ENCODE measurements at regions not wholly inside any gene's neighbourhood (a gene's known extent, or its start where the extent isn't known, plus 50 kb on each side); places are given as distances from the start of the nearest gene placed in this dataset.
"Not testable (repeated sequence)": the region's sequence is repeated elsewhere in the genome, so short reads cannot be mapped to it uniquely, and the experiment has no call there.

GRCh38 chr6:56798163-56798562 lies 155.5 kb upstream of the DST start:
- DNase-seq, result no peak

GRCh38 chr6:56796196-56796532 lies 153.5 kb upstream of the DST start:
- no peak for DNase-seq

GRCh38 chr6:56795466-56796195 lies 152.9 kb upstream of the DST start:
- no peak for DNase-seq

- no peak for DNase-seq
These were observed 151.7 kb upstream of the DST start for GRCh38 chr6:56794421-56794820.

GRCh38 chr6:56793938-56794337 lies 151.2 kb upstream of the DST start:
- no peak for DNase-seq

- DNase-seq, result no peak
These were observed 147.7 kb upstream of the DST start for GRCh38 chr6:56790414-56790813.

- no peak for DNase-seq
These were observed 147.2 kb upstream of the DST start for GRCh38 chr6:56789879-56790278.

GRCh38 chr6:56789342-56789741 lies 146.7 kb upstream of the DST start:
- no peak for DNase-seq

- no peak for DNase-seq
These were observed 144.5 kb upstream of the DST start for GRCh38 chr6:56787209-56787608.

- DNase-seq, result no peak
These were observed 143.6 kb upstream of the DST start for GRCh38 chr6:56786256-56786655.

- DNase-seq, result not testable (repeated sequence)
These were observed 142.8 kb upstream of the DST start for GRCh38 chr6:56785536-56785935.

- not testable (repeated sequence) for DNase-seq
These were observed 137.4 kb upstream of the DST start for GRCh38 chr6:56780109-56780508.

GRCh38 chr6:56778503-56778902 lies 135.8 kb upstream of the DST start:
- not testable (repeated sequence) for DNase-seq

- no peak for DNase-seq
These were observed 132.9 kb upstream of the DST start for GRCh38 chr6:56775498-56776166.

GRCh38 chr6:56772737-56773184 lies 130.1 kb upstream of the DST start:
- DNase-seq, result no peak

- DNase-seq, result no peak
These were observed 129.4 kb upstream of the DST start for GRCh38 chr6:56771929-56772607.

- no peak for DNase-seq
These were observed 128.5 kb upstream of the DST start for GRCh38 chr6:56771189-56771588.

GRCh38 chr6:56770011-56770520 lies 127.4 kb upstream of the DST start:
- DNase-seq, result no peak

GRCh38 chr6:56767892-56768531 lies 125.3 kb upstream of the DST start:
- no peak for DNase-seq

GRCh38 chr6:56767435-56767834 lies 124.7 kb upstream of the DST start:
- no peak for DNase-seq

- DNase-seq, result no peak
These were observed 124.1 kb upstream of the DST start for GRCh38 chr6:56766806-56767178.

- no peak for DNase-seq
These were observed 123.6 kb upstream of the DST start for GRCh38 chr6:56766139-56766805.

GRCh38 chr6:56765494-56765893 lies 122.8 kb upstream of the DST start:
- DNase-seq, result no peak

Measured in NCI-H2029 treated with DMSO at 0.1 percent for 48 hours (cell line).